CD4-positive, alpha-beta T cell treated with Interleukin-15 for 1 hour (primary cell): ENCODE measurements at regions not wholly inside any gene's neighbourhood (a gene's known extent, or its start where the extent isn't known, plus 50 kb on each side); places are given as distances from the start of the nearest gene placed in this dataset.

Experiments used
- DNase-seq: peaks from one replicate; pipeline ENCODE4 v3.0.0-alpha.2; 2020

DNA sequence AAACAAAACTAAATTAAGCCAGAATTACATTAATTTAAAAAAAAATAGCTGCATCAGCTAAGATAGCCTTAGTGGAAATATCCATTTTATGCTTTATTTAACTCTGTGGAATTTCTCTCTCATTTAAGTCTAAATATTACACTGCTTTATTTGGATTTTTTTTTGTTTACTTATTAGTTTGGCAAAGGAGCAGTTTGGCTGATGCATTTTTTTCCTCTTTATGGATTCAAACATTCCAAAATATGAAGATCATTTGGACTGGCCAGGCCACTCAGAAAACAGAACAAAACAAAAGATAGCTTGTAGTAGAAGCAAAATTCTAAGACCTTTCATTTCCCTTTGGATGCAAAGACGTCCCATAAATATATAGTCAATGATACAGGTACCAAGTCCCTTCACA lies 707.3 kb upstream of the UBE2E2 start:
- no peak for DNase-seq

DNA sequence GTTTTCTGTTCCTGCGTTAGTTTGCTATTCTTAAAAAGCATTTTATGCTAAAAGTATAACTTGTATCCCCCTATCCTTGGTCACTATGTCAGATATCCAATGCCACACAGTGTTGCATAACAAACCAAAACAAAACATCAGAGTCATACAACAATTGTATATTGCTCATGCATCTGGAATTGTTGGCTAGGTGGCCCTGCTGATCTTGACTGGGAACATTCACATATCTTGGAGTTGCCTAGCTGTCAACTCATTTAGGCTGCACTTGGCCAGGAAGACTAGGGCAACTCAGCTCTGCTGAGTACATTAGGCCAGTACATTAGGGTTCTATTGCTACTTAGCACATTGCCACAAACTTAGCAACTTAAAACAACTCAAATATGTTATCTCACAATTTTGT lies 706.5 kb upstream of the UBE2E2 start:
- no peak for DNase-seq

GRCh38 chr3:22506871-22507270 lies 696.3 kb upstream of the UBE2E2 start:
- DNase-seq, result no peak

DNA sequence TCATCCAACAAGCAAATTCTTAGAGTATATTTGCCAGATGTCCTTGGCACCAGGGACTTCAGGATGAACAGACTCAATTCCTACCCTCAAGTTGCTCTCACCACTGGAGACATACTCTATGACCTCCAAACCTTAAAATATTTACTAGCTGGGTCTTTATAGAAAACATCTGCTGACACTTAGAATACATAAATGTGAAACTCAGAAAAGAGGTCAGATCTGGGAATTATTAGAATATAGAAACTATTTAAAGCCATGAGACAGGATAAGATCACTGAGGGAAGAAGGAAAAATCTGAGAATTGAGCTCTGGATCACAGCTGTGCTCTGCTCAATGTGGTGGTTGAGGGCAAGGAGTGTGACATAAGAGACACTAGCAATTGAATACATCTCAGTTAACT lies 695.4 kb upstream of the UBE2E2 start:
- DNase-seq, result no peak

- DNase-seq, result no peak
Measured at GRCh38 chr3:22523925-22524324, 679.2 kb upstream of the UBE2E2 start.

DNA sequence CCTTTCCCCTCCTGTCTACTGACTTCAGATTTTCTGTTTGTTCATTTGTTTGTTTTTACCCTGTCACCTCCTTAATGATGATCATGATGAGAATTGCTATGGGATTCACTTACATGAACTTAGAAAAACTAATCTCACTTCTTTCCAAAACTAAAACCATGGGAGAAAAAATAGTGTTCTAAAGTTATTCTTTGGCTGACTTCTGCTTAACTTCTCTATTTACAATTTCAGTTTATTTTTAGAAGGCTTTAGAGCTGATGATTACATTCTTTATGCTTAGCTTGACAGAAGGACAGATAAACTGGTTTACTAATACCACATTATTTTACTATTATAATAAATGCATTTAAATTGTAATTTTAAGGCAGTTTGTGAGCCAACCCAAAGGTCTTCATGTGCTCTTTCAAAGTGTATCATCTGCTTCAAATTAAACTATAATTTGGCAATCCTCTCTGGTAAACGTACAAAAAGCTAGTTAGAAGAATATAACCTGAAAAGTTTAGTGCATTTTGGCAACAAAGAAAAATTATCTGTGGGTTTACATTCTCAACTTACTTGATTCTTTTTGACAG lies 676.8 kb upstream of the UBE2E2 start:
- no peak for DNase-seq

DNA sequence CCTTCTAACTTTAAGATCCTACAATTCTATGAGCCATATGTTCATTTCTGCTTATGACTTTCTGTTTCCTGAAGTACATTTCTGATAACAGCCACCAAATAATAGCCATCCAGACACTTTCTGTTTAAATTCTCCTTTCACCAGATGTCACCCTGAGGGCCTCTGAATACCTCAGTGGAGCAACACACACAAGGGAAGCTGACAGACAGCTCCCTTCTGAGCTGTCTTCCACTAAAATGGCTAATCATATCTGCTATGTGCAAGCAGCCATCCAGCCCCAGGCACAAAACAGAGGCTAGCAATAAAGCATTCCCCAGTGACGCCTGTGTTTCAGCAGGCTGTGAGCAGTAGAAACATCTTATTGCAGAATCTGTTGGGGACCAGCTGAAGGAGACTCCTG lies 666.6 kb upstream of the UBE2E2 start:
- DNase-seq, result no peak

- no peak for DNase-seq
Measured at GRCh38 chr3:22537560-22537959, 665.6 kb upstream of the UBE2E2 start.

GRCh38 chr3:22542311-22542710 lies 660.8 kb upstream of the UBE2E2 start:
- DNase-seq, result no peak

- DNase-seq, result no peak
Measured at GRCh38 chr3:22555753-22556435, 647.2 kb upstream of the UBE2E2 start.

DNA sequence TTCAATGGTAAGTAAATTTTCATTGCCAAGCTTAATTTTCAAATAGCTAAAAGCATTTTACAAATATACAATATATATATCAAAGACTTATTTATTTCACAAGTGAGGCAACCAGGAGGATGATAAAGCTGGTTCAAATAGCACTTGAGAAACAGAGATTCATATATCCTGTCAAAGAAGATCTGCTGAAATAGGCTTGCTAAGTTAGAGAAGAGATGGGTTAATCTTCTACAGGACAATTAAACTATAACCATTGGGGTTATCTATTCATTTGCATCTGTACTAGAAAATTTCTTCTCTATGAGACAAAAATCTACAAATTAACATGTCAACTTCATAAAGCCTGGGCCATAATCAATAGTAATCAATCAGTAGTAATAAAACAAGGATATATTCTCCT lies 637.7 kb upstream of the UBE2E2 start:
- DNase-seq, result no peak

DNA sequence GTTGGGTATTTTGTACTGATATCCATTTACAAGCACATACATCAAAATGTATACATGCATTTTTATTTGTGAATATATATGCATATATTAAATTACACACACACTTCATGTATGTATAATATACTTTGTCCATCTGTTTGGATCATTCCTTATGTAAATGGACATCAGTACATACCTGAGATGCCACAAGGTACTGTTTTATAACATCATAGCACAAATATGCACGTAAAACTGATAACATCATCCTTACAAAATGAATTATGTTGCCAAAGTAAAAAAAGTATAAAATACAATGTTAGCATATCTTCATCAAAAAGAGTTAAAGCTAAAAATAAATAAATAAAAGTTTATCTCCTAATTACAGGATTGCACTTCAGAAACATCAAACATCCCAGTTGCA lies 634.8 kb upstream of the UBE2E2 start:
- DNase-seq, result no peak

- no peak for DNase-seq
Measured at GRCh38 chr3:22569570-22569969, 633.6 kb upstream of the UBE2E2 start.

DNA sequence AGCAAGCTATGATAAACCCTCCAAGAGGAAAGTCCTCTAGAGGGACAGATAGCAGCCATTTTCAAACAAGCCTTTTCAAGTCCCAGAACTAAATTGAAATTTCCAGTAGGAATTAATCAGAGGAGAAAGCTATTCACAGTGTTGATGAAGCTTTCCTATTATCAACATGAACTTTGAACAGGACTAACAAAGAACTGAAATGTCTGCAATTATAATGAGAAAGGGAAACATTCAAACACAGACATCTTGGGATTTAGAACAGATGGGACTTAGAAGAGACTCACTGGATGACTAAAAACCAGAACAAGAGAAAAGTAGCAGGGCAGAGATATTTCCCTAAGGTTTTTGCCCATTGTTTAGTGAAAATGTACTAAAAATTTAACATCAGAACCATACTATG lies 622.1 kb upstream of the UBE2E2 start:
- DNase-seq, result no peak

GRCh38 chr3:22582266-22582665 lies 620.9 kb upstream of the UBE2E2 start:
- no peak for DNase-seq

- no peak for DNase-seq
Measured at GRCh38 chr3:22585504-22585903, 617.6 kb upstream of the UBE2E2 start.

GRCh38 chr3:22585911-22586310 lies 617.2 kb upstream of the UBE2E2 start:
- DNase-seq, result no peak

DNA sequence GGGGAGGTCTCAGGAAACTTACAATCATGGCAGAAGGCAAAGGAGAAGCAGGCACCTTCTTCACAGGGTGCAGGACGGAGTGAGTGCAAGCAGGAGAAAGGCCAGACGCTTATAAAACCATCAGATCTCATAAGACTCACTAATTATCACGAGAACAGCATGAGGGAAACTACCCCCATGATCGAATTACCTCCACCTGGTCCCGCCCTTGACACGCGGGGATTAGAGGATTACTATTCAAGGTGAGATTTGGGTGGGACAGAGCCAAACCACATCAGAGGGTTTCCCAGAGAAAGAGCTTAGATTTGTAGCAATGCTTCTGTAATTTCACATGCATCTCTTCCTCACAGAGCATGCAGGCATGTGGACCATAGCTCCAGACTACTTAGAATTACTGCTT lies 615.7 kb upstream of the UBE2E2 start:
- no peak for DNase-seq

DNA sequence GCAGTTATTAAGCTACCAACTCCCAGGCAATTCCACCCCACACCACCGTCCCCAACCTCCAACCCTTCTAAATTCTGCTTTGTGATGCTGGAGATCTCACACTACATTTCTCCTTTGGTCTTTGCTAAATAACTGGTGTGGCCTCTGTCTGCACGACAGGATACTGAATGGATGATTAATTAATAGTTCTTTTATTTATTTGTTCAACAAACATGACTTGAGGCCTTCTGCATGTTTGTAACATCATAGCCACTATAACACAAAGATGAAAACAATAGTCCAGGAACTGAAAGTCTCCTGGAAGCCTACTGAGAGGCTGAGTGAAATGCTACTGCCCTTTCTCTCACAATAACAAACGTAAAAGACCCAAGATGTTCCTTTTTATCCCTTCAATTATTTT lies 609.5 kb upstream of the UBE2E2 start:
- DNase-seq, result no peak

DNA sequence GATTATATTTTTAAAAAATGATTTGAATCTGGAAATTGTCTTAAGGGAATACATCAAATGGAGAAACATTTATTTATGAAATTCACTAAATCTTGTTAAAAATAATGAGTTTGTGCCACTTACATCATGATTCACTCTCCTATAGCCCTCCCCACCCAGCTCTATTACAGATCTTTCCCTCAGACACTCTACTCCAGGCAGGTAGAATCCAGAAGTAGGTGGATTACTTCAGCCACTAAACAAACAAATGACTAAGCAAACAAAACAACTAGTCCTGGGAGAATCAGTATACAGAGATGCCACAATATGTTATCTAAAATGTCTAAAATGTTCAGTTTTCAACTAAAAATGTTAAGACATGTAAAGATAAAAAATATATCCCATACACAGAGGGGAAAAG lies 608.1 kb upstream of the UBE2E2 start:
- no peak for DNase-seq

DNA sequence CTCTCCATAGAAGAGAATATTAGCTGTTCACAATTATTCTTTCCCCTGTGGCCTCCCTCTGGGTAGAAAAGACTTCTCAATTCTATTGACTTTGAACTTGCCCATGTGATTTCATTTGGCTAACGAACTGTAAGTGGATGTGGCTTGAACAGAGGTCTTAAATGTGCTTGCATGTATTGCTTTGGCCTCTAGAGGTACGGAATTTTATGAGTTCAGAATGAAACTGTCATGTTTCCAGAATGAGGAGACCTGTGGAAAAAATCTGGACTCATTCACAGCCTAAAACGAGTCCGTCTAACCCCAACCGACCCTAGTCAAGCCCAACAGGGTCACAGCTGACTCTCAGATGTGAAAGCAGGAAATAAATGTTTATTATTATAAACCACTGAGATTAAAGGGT lies 596.7 kb upstream of the UBE2E2 start:
- no peak for DNase-seq

DNA sequence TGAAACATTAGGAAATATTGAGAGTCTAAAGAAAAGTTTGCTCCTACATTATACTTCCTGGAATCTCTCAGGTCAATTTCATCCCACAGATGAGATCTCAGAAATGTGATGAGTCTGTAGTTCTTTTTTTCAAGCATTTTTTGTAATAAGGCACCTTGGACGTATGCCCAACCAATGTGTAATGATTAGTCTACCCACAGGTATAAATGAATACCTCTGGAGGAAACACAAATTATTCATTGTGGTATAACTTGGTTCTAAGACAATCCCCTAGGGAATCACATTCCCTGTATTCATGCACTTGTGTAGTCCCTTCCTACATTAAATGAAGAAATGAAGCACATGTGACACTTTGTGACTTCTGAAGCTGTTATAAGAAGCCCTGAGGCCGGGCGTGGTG lies 596.2 kb upstream of the UBE2E2 start:
- no peak for DNase-seq

DNA sequence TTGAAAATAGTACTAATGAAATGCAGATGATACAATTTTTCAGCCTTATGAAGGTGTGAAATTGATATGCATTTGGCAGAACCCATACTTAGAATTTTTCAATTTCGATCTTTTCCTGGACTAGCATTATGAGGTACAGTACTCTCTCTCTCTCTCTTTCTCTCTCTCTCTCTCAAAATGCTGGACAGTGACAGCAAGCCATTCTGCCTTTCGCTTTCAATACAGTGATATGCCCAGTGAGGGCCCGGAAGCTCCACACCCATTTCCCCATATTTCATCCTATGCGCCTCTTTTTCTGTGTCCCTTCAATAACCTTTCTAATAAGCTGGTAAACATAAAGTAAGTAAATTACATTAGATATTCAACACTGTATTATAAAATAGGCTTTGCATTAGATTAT lies 595.0 kb upstream of the UBE2E2 start:
- no peak for DNase-seq

GRCh38 chr3:22608721-22609120 lies 594.4 kb upstream of the UBE2E2 start:
- no peak for DNase-seq

DNA sequence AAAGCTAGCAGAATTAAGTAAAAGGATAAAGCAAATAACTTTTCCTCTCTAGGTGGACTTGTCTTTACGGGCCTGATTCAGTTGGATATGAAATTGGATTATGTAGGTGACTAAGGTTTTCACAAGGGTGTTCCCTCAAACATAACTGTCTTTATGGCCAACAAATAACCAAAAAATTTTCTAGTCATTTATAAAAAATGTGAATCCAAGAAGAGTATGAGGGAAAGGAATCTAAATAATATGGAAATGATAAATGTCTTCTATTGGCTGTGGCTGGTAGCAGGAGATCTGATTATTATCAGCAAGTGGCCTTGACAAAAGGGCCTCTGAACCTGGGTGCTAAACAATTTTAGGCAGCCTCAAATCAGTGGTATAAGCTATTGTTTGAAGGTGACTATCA lies 594.0 kb upstream of the UBE2E2 start:
- DNase-seq, result no peak
